ENCODE measurements at regions not wholly inside any gene's neighbourhood (a gene's known extent, or its start where the extent isn't known, plus 50 kb on each side); places are given as distances from the start of the nearest gene placed in this dataset.
"Not testable (repeated sequence)": the region's sequence is repeated elsewhere in the genome, so short reads cannot be mapped to it uniquely, and the experiment has no call there.

- no peaks in the 10 kb centered on the region for H3K36me3 ChIP-seq (ENCODE audit: control insufficient read depth, insufficient read depth, low read length)
- WGBS (ENCODE audit: insufficient coverage) = 70% methylated on average over 1 of the region's 5 CpGs
- no peak overlapping the region for H3K27ac ChIP-seq (ENCODE audit: low read depth, low read length)
- no peak overlapping the region for H3K4me3 ChIP-seq (ENCODE audit: low read depth, low read length)
- H3K27me3 ChIP-seq (ENCODE audit: control insufficient read depth, insufficient read depth, low read length) = no peaks in the 10 kb centered on the region
- H3K9me3 ChIP-seq (ENCODE audit: control insufficient read depth, insufficient read depth, low read length) = no peaks in the 10 kb centered on the region
- no peaks in the 10 kb centered on the region for H3K4me1 ChIP-seq (ENCODE audit: control insufficient read depth, insufficient read depth, low read length)
- DNase-seq (ENCODE audit: low read depth in 4 of 6, low spot score in 6 of 6) = no peak
Measured at GRCh38 chr5:62828742-62829603, 250.4 kb downstream of the LRRC70 start.

GRCh38 chr5:62825623-62826220, 247.1 kb downstream of the LRRC70 start:
- Histone ChIP-seq H3K27ac (ENCODE audit: low read depth, low read length) (no peak overlapping the region), H3K4me1 (ENCODE audit: control insufficient read depth, insufficient read depth, low read length) (no peaks in the 10 kb centered on the region), H3K9me3 (ENCODE audit: control insufficient read depth, insufficient read depth, low read length) (no peaks in the 10 kb centered on the region), H3K36me3 (ENCODE audit: control insufficient read depth, insufficient read depth, low read length) (no peaks in the 10 kb centered on the region), H3K27me3 (ENCODE audit: control insufficient read depth, insufficient read depth, low read length) (no peaks in the 10 kb centered on the region), H3K4me3 (ENCODE audit: low read depth, low read length) (no peak overlapping the region)
- no CpG with 5 or more reads among the region's 5 CpGs for WGBS (ENCODE audit: insufficient coverage)
- no peak for DNase-seq (ENCODE audit: low read depth in 4 of 6, low spot score in 6 of 6)

GRCh38 chr5:62824936-62825335, 246.3 kb downstream of the LRRC70 start:
- no CpG with 5 or more reads among the region's 3 CpGs for WGBS (ENCODE audit: insufficient coverage)

GRCh38 chr5:62817043-62817442, 238.4 kb downstream of the LRRC70 start:
- DNase-seq (ENCODE audit: low read depth in 4 of 6, low spot score in 6 of 6); H3K9me3 ChIP-seq (ENCODE audit: control insufficient read depth, insufficient read depth, low read length); H3K36me3 ChIP-seq (ENCODE audit: control insufficient read depth, insufficient read depth, low read length); H3K27ac ChIP-seq (ENCODE audit: low read depth, low read length); H3K4me1 ChIP-seq (ENCODE audit: control insufficient read depth, insufficient read depth, low read length); H3K4me3 ChIP-seq (ENCODE audit: low read depth, low read length); H3K27me3 ChIP-seq (ENCODE audit: control insufficient read depth, insufficient read depth, low read length): not testable (repeated sequence)
- WGBS (ENCODE audit: insufficient coverage) = no CpG with 5 or more reads among the region's 8 CpGs

More at GRCh38 chr5:62824936-62825335, 246.3 kb downstream of the LRRC70 start:
- no peaks in the 10 kb centered on the region for H3K27me3 ChIP-seq (ENCODE audit: control insufficient read depth, insufficient read depth, low read length)
- H3K4me3 ChIP-seq (ENCODE audit: low read depth, low read length) = no peak overlapping the region
- DNase-seq (ENCODE audit: low read depth in 4 of 6, low spot score in 6 of 6) = no peak
- H3K4me1 ChIP-seq (ENCODE audit: control insufficient read depth, insufficient read depth, low read length) = no peaks in the 10 kb centered on the region
- no peaks in the 10 kb centered on the region for H3K9me3 ChIP-seq (ENCODE audit: control insufficient read depth, insufficient read depth, low read length)
- H3K36me3 ChIP-seq (ENCODE audit: control insufficient read depth, insufficient read depth, low read length) = no peaks in the 10 kb centered on the region
- H3K27ac ChIP-seq (ENCODE audit: low read depth, low read length) = no peak overlapping the region

GRCh38 chr5:62814991-62815390, 236.4 kb downstream of the LRRC70 start:
- no peaks in the 10 kb centered on the region for H3K9me3 ChIP-seq (ENCODE audit: control insufficient read depth, insufficient read depth, low read length)
- H3K4me1 ChIP-seq (ENCODE audit: control insufficient read depth, insufficient read depth, low read length) = no peaks in the 10 kb centered on the region
- no peak overlapping the region for H3K4me3 ChIP-seq (ENCODE audit: low read depth, low read length)
- no peak for DNase-seq (ENCODE audit: low read depth in 4 of 6, low spot score in 6 of 6)
- H3K27ac ChIP-seq (ENCODE audit: low read depth, low read length) = no peak overlapping the region
- no peaks in the 10 kb centered on the region for H3K27me3 ChIP-seq (ENCODE audit: control insufficient read depth, insufficient read depth, low read length)
- no peaks in the 10 kb centered on the region for H3K36me3 ChIP-seq (ENCODE audit: control insufficient read depth, insufficient read depth, low read length)
- 81% methylated on average over 2 of the region's 2 CpGs for WGBS (ENCODE audit: insufficient coverage)

GRCh38 chr5:62812621-62813255, 234.1 kb downstream of the LRRC70 start:
- H3K4me3 ChIP-seq (ENCODE audit: low read depth, low read length) = no peak overlapping the region
- no peaks in the 10 kb centered on the region for H3K36me3 ChIP-seq (ENCODE audit: control insufficient read depth, insufficient read depth, low read length)
- no peak overlapping the region for H3K27ac ChIP-seq (ENCODE audit: low read depth, low read length)
- no peak for DNase-seq (ENCODE audit: low read depth in 4 of 6, low spot score in 6 of 6)
- no peaks in the 10 kb centered on the region for H3K27me3 ChIP-seq (ENCODE audit: control insufficient read depth, insufficient read depth, low read length)
- no peaks in the 10 kb centered on the region for H3K4me1 ChIP-seq (ENCODE audit: control insufficient read depth, insufficient read depth, low read length)
- no peaks in the 10 kb centered on the region for H3K9me3 ChIP-seq (ENCODE audit: control insufficient read depth, insufficient read depth, low read length)
- WGBS (ENCODE audit: insufficient coverage) = 73% methylated on average over 4 of the region's 6 CpGs

GRCh38 chr5:62804819-62805218, 226.2 kb downstream of the LRRC70 start:
- H3K4me3 ChIP-seq (ENCODE audit: low read depth, low read length); DNase-seq (ENCODE audit: low read depth in 4 of 6, low spot score in 6 of 6); H3K4me1 ChIP-seq (ENCODE audit: control insufficient read depth, insufficient read depth, low read length); H3K27me3 ChIP-seq (ENCODE audit: control insufficient read depth, insufficient read depth, low read length); H3K9me3 ChIP-seq (ENCODE audit: control insufficient read depth, insufficient read depth, low read length); H3K36me3 ChIP-seq (ENCODE audit: control insufficient read depth, insufficient read depth, low read length); H3K27ac ChIP-seq (ENCODE audit: low read depth, low read length): not testable (repeated sequence)
- 74% methylated on average over 12 of the region's 13 CpGs for WGBS (ENCODE audit: insufficient coverage)

GRCh38 chr5:62795926-62796325, 217.3 kb downstream of the LRRC70 start:
- DNase-seq (ENCODE audit: low read depth in 4 of 6, low spot score in 6 of 6) = no peak

GRCh38 chr5:62794456-62794855, 215.8 kb downstream of the LRRC70 start:
- H3K4me1 ChIP-seq (ENCODE audit: control insufficient read depth, insufficient read depth, low read length) = no peaks in the 10 kb centered on the region
- H3K27me3 ChIP-seq (ENCODE audit: control insufficient read depth, insufficient read depth, low read length) = no peaks in the 10 kb centered on the region
- H3K9me3 ChIP-seq (ENCODE audit: control insufficient read depth, insufficient read depth, low read length) = no peaks in the 10 kb centered on the region
- H3K27ac ChIP-seq (ENCODE audit: low read depth, low read length) = no peak overlapping the region
- peak in 1 of 6 donors; percentile 66 for DNase-seq (ENCODE audit: low read depth in 4 of 6, low spot score in 6 of 6)
- WGBS (ENCODE audit: insufficient coverage) = 63% methylated on average over 2 of the region's 4 CpGs
- H3K4me3 ChIP-seq (ENCODE audit: low read depth, low read length) = no peak overlapping the region
- no peaks in the 10 kb centered on the region for H3K36me3 ChIP-seq (ENCODE audit: control insufficient read depth, insufficient read depth, low read length)

More at GRCh38 chr5:62795926-62796325, 217.3 kb downstream of the LRRC70 start:
- Histone ChIP-seq H3K36me3 (ENCODE audit: control insufficient read depth, insufficient read depth, low read length) (no peaks in the 10 kb centered on the region), H3K4me3 (ENCODE audit: low read depth, low read length) (no peak overlapping the region), H3K9me3 (ENCODE audit: control insufficient read depth, insufficient read depth, low read length) (no peaks in the 10 kb centered on the region), H3K4me1 (ENCODE audit: control insufficient read depth, insufficient read depth, low read length) (no peaks in the 10 kb centered on the region), H3K27ac (ENCODE audit: low read depth, low read length) (no peak overlapping the region), H3K27me3 (ENCODE audit: control insufficient read depth, insufficient read depth, low read length) (no peaks in the 10 kb centered on the region)

Data from spinal cord (tissue), 9 donors.